Body of pancreas (tissue), 4 donors: ENCODE measurements at regions not wholly inside any gene's neighbourhood (a gene's known extent, or its start where the extent isn't known, plus 50 kb on each side); places are given as distances from the start of the nearest gene placed in this dataset.

Source experiments
- CTCF ChIP-seq, 7 experiments: fragments of 450-650 bp in 4 of 7; fragments of 200-600 bp in 3 of 7; sonication (generic) in 3 of 7; IDR thresholded peaks; one replicate each; pipeline ENCODE4 v1.5.1; 2016 to 2019; ENCODE audit warnings: antibody characterized with exemption in 7 of 7
- POLR2A ChIP-seq, 3 donors: fragments of 450-650 bp; IDR thresholded peaks; one replicate each; pipeline ENCODE4 v1.6.1; 2016; ENCODE audit warnings: antibody characterized with exemption in 3 of 3, mild to moderate bottlenecking in 2 of 3

- TF ChIP-seq CTCF (IDR thresholded peaks at IDR 0.05): no peak
- no peak for TF ChIP-seq POLR2A (IDR thresholded peaks at IDR 0.05)
Observed at GRCh38 chr11:121917482-121917881, 198.5 kb downstream of the BLID start.
